C1 segment of cervical spinal cord (tissue), 14 donors: ENCODE measurements at regions not wholly inside any gene's neighbourhood (a gene's known extent, or its start where the extent isn't known, plus 50 kb on each side); places are given as distances from the start of the nearest gene placed in this dataset.

Source experiments
- DNase-seq, 14 donors: peaks; one replicate each; lab custom pipeline; 2025; lab: John Stamatoyannopoulos, UW

DNA sequence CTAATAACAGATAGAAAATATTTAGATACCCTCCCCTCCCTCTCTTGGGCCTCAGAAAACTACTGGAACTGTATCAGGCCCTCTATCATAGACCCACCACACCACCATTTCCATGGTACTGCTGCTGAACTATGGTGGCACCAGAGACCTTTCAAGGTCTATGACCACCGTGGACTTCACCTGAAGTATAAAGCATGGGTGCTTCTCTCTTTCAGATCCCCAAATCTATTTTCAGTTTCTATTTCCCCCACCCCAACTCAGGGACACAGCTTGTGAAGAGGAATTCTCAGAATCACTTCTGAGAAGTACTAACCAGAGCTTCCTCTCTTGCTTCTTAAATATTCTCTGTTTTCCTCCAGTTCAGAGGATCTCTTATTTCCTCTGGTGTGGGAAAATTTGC, 840.8 kb upstream of the HTR2C start:
- DNase-seq, result no peak

DNA sequence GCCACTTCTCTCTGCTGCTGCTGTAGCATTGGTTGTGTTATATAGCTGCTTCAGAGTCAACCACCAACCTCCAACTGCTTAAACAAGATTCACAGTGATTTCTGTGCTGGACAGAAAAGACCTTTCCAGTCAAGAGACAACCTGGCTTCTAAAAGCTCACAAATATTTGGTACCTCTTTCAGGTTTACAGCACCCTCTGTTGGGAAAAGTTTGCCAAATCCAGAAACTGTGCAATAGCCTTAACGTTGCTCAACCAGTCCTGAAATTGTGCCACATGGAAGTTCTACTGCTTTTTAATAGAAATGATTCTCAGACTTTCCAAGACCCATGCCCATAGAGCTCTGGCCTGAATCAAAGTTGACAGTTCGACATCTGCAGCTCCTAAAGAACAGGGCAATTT, 842.1 kb upstream of the HTR2C start:
- DNase-seq, result no peak

DNA sequence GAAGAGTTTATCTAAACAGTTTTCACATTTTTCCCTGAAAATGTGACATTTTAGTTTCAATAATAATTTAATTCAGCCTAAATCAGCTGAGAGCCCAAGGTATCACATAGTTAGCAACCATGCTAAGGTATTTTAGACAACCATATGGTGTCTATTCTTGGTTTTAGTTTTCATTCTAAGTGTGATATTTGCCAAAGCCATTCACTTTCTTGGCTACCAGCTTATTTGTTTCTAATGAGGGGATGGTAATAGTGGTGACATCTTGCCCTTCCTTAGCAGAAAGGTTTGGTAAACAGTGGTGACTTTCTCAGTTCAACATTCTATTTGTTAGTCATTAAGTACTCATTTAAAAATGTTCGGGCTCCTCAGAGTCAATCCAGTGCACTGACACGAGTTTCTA, 854.9 kb upstream of the HTR2C start:
- DNase-seq, result no peak

DNA sequence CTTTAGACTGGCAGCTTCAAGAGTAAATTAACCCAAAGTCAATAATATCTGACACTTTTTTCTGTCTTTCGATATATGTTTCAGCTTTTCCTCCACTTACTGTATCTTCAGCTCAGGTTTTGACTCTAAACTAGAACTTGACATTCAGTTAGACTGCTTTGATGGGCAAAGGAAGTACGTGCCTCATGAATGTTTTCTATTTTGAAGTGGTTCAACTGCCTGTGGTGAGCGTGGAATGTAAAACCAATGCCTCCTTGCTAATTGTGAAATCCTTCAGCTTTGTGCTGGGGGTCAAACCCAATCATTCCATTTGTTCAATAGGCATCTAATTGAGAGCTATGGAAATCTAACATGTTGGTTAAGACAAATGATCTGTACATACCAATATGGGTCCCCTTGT, 857.0 kb upstream of the HTR2C start:
- no peak for DNase-seq

DNA sequence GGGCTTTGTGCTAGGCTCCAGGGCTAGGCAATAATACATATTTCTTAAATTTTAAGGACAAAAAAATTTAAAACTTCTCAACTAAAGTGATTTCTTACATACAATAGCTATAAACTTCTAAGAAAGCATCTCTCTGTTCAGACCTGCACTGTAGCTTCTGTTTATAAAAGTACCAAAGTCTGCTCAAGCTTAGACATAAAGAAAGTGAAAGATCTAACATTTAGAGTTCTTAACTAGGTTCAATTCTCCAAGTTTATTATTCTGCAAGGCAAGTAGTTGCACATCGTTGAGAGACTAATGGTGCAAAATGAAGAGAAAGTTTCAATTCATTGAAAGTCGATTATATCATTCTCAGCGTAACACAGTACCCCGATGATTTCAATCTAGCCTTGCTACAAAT, 857.4 kb upstream of the HTR2C start:
- DNase-seq, result no peak

DNA sequence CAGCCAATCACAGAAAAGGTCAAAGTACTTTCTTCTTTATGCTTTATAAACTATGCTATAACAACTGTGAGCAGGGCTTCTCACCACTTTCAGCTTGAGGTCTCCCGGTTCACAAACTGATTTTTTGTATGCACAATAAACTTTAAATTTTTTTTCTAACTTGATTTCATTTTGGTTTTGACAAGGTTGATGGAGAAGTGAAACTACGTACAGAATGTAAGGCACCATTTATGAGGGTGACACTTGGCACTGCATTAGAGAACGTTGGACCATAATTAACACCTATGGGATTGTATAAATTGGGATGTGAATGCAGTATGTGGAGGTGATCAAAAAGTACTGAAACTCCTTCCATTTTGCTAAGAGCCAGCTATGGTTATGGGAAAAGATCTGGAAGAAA, 857.9 kb upstream of the HTR2C start:
- no peak for DNase-seq

DNA sequence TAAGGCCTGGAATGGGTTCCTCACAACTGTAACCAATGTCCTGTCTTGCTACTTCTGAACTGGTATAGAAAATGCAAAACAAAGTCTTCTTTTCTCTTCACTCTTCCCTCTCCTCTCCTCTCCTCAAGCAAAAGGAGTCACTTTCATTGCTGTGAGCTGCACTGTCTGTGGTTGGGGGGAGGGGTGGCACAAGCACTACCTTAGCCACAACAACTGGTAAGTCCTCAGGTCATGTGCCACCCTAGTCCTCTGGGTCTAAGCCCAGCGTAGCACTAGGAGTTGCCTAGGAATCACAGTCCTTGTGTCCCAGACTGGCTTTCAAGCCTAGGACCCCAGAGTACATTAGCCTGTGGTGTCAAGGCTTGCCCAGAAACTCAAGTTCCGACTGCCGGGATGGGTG, 859.3 kb upstream of the AMOT start:
- no peak for DNase-seq

DNA sequence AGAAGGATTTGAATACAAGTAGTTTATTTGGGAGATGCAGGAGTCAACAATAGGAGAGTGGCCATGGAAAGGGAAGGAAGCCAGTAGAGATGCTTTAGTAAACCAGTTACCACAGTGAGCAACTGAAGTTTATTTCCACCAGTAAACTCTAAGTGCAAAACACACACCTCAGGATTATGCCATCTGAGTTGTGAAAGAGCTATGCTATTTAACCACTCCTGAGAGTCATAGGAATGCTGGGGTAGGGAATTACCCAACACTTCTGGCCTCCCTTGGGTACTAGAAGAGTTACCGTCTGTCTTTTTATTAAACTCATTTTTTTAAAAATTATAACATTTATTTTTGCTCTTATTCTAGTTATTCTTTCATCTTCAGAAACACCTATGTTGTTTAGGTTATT, 834.6 kb upstream of the AMOT start:
- no peak for DNase-seq

DNA sequence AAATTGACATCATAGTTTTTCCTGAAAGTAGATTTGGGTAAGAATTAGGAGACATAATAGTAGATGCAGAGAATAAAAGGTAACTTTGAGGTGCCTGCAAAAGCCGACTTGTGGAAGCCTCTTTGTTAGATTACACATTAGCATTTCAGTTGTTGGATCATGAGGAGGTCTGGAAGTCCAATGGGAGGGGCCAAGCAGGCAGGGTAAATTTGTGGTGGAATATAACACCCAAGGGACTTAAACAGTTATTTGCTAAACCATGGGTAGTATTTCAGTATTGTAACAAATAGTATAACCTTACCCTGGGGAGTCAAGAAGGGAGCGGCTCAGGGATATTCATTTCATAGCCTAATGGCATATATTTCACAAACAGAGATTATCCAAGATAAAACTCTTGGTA, 810.7 kb upstream of the AMOT start:
- no peak for DNase-seq

DNA sequence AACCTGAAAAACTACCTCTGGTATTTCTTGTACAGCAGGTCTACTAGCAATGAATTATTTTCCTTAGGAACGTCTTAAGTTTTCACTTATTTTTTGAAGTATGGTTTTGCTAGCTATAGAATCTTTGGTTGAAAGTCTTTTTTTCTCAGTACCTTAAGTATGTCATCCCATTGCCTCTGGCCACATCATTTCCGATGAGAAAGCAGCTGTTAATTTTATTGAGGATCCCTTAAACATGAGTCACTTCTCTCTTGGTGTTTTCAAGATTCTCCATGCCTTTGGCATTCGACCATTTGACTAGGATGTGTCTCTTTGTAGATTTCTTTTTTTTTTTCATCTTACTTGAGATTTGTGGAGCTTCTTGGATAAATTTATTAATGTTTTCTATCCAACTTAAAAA, 803.8 kb upstream of the AMOT start:
- DNase-seq, result no peak

DNA sequence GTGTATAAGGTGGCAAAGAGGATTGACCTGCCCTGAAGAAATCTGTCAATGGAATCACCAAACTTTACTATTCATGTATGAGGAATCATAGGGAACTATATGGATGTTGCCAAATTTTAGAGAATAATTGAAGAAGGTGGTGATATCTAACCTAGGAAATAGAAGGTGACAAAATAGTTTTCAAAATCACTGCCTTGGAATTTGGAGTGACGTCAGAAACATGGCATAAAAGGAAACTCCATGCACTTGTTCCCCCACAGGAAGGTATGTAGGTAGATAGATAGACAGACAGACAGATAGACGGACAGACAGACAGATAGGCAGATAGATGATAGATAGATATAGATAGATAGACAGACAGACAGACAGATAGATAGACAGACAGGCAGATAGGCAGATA, 793.9 kb upstream of the AMOT start:
- DNase-seq, result no peak

DNA sequence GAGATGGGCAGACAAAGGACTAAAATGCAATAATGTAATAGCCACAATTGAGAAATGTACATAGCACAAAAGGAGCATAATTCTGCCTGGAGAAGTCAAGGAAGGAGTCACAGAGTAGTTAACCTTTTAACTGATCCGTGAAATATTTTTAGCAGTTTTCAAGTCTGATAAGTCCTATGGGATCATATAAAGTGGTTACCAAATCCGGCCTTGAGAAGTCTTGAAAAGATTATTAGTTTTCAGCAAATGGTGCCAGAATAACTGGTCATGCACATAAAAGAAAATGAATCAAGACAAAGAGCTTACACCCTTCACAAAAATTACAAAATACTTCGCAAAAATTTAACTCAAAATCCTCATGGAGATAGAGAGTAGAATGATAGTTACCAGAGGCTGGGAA, 788.7 kb upstream of the AMOT start:
- no peak for DNase-seq

DNA sequence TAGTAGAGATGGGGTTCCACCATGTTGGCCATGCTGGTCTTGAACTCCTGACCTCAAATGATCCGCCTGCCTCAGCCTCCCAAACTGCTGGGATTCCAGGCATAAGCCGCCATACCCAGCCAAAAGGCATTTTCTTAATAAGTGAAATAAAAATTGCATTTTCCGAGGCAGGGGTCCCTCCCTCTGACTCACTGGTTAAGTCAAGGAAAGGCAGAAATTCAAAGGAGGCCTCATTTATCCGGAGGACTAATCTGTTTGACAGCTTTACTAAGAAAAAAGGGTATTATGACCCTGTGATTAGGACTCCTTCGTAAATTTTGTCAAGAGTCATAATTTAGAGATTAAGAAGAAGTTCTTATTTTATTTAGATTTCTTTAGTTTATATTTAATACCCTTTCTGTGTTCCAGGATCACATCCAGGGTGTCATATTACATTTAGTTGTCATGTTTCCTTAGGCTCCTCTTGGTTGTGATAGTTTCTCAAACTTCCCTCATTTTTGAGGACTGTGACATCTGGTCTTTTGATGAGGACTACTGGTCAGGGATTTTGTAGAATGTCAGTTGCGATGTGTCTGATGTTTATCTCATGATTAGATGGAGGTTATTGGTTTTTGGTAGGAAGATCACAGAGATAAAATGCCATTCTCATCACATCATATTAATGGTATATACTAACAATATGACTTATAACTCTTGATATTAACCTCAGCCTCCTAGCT, 753.7 kb upstream of the AMOT start:
- no peak for DNase-seq

DNA sequence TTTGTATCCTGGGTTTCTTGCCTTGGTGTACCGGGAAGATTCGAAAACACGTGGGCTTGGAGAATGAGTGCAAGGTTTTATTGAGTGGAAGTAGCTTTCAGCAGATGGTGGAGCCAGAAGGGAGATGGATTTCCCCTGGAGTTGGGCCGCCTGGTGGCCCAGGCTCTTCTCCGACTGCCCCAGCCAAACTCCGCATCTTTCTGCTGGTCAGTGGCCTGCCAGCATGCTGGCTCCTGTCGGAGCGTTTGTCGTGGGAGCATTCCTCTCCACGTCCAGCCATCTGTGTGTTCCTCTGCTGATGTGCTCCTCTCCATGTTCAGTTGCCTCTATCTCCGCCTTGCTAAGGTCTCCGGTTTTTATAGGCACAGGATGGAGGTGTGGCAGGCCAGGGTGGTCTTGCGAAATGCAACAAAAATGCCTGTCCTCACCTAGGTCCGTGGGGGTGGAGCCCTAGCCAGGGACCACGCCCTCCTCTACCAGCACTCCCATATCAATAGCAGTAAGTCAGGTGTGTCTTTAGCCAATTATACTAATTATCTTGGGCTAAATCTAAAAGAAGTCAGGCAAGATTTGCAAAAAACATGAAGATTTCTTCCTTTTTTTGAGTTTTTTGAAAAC, 745.8 kb upstream of the AMOT start:
- no peak for DNase-seq

DNA sequence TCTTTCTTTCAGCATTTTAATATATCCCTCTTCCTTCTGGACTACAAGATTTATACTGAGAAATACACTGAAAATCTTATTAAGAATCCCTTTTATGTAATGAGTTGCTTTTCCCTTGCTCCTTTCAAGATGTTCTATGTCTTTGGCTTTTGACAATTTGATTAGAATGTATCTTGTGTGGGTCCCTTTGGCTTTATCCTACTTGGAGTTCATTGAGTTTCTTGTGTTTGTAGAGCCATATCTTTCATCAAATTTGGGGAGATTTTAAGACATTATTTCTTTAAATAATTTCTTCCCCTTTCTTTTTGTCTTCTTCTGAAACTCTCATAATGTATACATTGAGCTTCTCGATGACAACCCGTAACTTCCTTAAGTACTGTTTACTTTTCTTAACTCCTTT, 739.9 kb upstream of the AMOT start:
- DNase-seq, result no peak

DNA sequence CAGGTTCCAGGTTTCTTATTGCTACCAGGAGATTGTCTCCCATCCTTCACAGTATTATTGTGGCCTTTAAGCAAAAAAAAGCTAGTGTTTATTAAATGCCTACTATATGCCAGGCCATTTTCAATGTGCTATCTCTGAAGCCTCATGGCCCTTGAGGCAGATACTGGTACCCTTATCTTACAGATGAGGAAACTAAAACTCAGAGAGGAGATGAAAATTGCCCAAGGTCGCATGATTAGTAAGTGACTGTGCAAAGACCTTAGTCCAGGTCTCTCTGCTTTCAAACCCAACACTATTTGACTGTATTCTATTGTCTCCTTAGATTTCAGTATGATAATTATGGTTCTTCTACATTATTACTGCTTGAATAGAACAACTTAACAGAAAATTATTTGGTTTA, 717.9 kb upstream of the AMOT start:
- no peak for DNase-seq

DNA sequence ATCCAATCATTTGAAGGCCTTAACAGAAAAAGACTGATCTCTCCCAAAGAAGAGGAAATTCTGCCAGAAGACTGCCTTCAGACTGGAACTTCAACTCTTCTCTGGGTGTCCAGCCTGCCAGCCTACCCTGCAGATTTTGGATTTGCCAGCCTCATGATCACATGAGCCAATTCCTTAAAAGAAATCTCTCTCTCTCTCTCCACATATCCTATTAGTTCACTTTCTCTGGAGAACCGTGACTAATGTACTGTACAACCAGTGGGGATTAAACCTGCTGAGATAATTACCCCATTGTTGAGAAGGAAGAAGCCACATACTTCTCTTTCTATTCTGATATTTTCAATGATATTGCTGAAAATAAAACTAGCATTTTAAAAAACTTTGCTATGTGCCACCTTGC, 711.3 kb upstream of the AMOT start:
- DNase-seq, result no peak

DNA sequence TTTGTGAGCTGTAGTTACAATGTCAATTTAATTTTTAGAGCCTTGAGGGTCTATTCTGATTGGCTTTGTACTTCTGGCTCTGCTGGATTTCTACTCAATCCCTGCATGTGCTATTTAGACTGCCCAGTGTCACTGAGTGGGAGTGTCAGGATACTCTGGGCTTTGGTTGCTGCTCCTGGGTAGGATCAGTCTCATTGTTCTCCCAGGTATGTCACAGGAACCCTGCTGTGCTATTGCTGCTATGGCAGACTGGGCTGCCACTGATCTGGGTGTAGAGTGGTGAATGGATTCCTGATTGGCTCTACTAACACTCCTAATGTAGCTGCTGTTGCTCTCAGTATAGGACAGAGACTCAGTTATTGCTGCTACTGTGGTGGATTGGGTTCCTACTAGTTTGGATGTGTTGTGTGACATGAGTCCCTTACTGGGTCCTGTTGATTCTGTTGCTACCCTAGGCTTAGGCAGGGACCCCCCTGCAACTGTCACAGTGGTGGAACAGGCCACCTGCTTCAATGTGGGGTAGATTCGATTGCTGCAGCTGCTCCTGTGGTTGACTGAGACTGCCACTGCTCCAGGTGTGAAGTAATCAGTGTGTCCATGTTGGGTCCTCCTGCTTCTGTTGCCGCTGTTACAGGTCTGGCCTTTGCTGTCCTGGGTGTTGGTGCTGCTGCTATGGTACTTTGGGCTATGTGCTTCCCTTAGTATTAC, 707.8 kb upstream of the AMOT start:
- DNase-seq, result no peak

DNA sequence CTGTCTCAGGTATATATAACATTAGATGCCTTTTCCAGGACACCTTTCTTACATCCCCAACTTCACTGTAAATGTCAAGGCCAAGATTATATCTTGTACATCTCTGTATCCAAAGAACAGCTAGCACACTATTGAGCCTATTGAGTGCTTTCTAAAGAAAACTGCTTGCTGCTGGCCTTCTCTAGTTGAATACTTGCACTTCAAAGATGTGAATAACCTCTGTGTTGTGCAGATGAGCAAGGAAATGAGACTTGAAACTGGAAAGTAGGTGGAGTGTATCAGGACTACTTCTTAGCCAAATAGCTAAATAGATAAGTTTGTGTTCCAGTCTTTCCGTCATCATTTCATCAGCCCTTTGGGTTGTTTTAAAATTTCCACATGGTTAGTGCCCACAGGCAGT, 704.4 kb upstream of the AMOT start:
- no peak for DNase-seq

DNA sequence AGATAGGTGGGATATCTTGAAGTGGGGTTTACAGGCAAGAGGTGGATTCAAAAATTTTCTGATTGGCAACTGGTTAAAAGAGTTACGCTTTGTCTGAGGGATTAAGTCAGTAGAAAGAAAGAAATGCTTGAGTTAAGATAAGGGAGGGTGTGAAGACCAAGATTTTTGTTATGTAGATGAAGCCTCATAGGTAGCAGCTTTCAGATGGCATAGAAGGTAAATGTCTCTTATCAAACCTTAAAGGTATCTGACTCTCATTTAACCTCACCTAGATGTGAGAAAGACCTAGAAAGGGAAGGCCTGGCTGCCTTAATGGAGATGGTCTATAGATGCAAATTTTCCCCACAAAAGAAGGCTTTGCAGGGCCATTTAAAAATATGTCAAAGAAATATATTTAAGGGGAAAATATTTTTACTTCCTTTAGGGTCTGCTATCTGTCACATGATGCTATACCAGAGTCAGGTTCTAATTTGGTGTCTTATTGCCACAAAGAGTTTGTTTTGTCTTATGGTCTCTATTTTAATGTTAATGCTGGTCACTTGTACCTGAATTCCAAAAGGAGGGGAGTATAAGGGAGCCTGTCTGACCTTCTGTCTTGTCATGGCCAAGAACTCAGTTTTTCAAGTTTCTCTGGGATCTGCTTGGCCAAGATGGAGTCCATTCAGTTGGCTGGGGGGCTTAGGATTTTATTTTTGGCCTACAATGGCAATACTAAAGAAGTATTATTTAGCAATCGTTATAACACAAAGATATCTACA, 699.1 kb upstream of the AMOT start:
- DNase-seq, result no peak

DNA sequence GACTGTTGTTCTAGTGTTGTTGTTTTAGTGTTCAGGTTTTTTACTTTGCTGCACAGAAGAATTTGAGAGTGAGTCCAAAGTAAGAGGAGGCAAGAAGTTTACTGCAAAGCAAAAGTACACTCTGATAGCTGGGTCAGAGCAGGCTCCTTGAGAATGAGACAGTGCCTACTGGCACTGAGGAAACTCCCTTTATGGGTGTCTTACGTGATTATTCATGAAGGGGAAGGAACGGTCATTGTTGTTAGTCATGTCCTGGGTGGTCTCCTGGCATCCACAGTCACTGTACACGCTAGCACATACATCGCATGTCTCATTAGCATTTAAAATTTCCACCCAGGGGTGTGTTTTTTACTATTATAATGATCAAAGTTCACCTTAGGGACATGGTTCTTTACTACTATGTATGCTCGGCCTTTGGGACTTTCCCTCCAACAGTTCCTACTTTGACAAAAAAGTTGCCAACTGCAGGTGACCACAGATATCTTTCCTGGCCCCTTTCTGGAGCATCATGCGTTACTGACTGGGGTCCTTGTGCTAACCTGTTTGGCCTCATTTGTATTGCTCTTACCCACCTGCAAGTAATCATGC, 688.9 kb upstream of the AMOT start:
- DNase-seq, result no peak

DNA sequence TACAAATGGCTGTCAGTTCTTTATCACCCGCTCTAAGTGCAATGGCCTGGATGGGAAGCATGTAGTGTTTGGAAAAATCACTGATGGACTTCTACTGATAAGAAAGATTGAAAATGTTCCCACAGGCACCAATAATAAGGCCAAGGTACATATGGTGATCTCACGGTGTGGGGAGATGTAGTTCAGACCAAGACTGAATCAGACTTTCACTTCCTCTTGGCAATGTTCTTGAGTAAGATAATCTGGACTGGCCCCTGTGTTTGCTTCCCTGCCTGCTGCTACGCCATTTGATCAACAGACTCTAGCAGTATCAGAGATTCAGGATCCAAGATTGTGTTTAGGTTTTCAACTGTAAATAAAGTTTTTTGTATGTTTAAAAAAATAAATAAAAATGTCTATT, 682.2 kb upstream of the AMOT start:
- DNase-seq, result no peak
